Activated B cell treated with CpG ODN at 0.5 μM for 24 hours (primary cell): ENCODE measurements at regions not wholly inside any gene's neighbourhood (a gene's known extent, or its start where the extent isn't known, plus 50 kb on each side); places are given as distances from the start of the nearest gene placed in this dataset.
A peak's percentile ranks its signal among the peaks of the same experiment; 100 is the strongest.

Source experiments
- ATAC-seq: fragments of 200-7000 bp; cut with Tn5 transposase; one replicate; pipeline ENCODE4 v1.10.0; 2021; ENCODE audit warnings: low read depth, mild to moderate bottlenecking, moderate library complexity
- CTCF ChIA-PET: fragments of 350-600 bp; sonication (Branson Sonifier 250); formaldehyde crosslinking; loops from one replicate; lab custom pipeline; 2021; ENCODE audit warnings: antibody characterized with exemption; lab: Charles Lee
- POLR2A ChIA-PET: fragments of 350-600 bp; sonication (Branson Sonifier 250); formaldehyde crosslinking; loops from one replicate; lab custom pipeline; 2021; ENCODE audit warnings: antibody characterized with exemption; lab: Charles Lee
- DNase-seq: peaks from one replicate; pipeline ENCODE4 v3.0.0; 2022
- H3K27ac Mint-ChIP-seq: one replicate; pipeline ENCODE4 v1.8.0; 2020; ENCODE audit warnings: mixed read lengths
- H3K27me3 Mint-ChIP-seq: one replicate; pipeline ENCODE4 v1.8.0; 2021; ENCODE audit warnings: mixed read lengths
- H3K36me3 Mint-ChIP-seq: one replicate; pipeline ENCODE4 v1.8.0; 2021; ENCODE audit warnings: low read depth, mixed read lengths
- H3K4me1 Mint-ChIP-seq: one replicate; pipeline ENCODE4 v1.8.0; 2021; ENCODE audit warnings: mixed read lengths
- H3K4me3 Mint-ChIP-seq: one replicate; pipeline ENCODE4 v1.8.0; 2020; ENCODE audit warnings: mild to moderate bottlenecking, mixed read lengths
- H3K9me3 Mint-ChIP-seq: one replicate; pipeline ENCODE4 v1.8.0; 2020; ENCODE audit warnings: mixed read lengths
- intact Hi-C: fragments of 100-400 bp; cut with micrococcal nuclease; formaldehyde crosslinking; loops from one replicate; pipeline ENCODE4 v1.15.1; 2024
- TF ChIP-seq, protein P1 (sequence below): fragments of 200-600 bp; IDR thresholded peaks from one replicate; pipeline ENCODE4 v1.8.0; 2022; ENCODE audit warnings: antibody characterized with exemption, mild to moderate bottlenecking

DNA sequence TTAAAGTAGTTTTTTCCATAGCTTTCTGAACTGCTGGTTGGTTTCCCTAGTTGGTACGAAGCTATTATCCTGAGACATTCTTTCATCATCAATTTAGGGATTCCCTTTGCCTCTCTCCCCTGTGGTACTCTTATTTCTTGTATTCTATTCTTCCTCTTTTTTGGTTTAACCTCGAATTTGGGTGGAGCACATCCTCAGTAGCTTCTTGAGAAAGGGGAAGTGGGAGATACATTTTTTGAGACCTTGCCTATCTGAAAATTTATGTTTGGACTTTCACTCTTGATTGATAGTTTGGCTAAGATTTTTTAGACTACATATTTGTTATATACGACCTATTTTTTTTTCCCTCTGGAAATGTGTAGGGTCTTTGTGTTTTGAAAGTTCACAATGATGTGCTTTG, 121.7 kb upstream of the ZBED5 start:
- intact Hi-C loops: loop anchor here (2.0 kb wide), 1 partner anchor 33 kb away; no protein-coding TSS in a partner anchor
- peaks cover 3% of the 10 kb centered on the region for H3K36me3 Mint-ChIP-seq
- peak overlapping the region; percentile 68 for H3K27ac Mint-ChIP-seq
- TF ChIP-seq, protein P1, sequence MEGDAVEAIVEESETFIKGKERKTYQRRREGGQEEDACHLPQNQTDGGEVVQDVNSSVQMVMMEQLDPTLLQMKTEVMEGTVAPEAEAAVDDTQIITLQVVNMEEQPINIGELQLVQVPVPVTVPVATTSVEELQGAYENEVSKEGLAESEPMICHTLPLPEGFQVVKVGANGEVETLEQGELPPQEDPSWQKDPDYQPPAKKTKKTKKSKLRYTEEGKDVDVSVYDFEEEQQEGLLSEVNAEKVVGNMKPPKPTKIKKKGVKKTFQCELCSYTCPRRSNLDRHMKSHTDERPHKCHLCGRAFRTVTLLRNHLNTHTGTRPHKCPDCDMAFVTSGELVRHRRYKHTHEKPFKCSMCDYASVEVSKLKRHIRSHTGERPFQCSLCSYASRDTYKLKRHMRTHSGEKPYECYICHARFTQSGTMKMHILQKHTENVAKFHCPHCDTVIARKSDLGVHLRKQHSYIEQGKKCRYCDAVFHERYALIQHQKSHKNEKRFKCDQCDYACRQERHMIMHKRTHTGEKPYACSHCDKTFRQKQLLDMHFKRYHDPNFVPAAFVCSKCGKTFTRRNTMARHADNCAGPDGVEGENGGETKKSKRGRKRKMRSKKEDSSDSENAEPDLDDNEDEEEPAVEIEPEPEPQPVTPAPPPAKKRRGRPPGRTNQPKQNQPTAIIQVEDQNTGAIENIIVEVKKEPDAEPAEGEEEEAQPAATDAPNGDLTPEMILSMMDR: no peak
- ChIA-PET POLR2A (interaction anchor here (0.8 to 1.1 kb wide), 3 partner anchors 33 to 171 kb away, joined by 4 to 5 read pairs (median 4); partner anchors contain the start of genes EIF4G2 and ZBED5), CTCF (interaction anchor here (0.7 to 4.3 kb wide), 4 partner anchors 33 to 101 kb away, joined by 3 to 11 read pairs (median 4); no protein-coding TSS in a partner anchor)
- H3K4me3 Mint-ChIP-seq: peak overlapping the region; percentile 55
- no peaks in the 10 kb centered on the region for H3K27me3 Mint-ChIP-seq
- H3K9me3 Mint-ChIP-seq: peaks cover 15% of the 10 kb centered on the region
- ATAC-seq: peak; percentile 71
- peaks cover 68% of the 10 kb centered on the region for H3K4me1 Mint-ChIP-seq
- DNase-seq: no peak

DNA sequence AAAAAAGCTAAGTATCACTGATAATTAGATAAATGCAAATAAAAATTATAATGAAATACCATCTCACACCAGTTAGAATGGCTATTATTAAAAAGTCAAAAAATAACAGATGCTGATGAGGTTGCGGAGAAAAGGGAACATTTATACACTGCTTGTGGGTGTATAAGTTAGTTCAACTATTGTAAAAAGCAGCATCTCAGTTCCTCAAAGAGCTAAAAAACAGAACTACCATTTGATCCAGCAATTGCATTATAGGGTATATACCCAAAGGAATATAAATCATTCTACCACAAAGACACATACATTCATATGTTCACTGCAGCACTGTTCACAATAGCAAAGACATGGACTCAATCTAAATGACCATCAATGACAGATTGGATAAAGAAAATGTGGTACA, 120.3 kb upstream of the ZBED5 start:
- Mint-ChIP-seq H3K4me1 (peaks cover 73% of the 10 kb centered on the region), H3K9me3 (peaks cover 15% of the 10 kb centered on the region), H3K4me3 (peak overlapping the region; percentile 37), H3K27ac (peak overlapping the region; percentile 74), H3K27me3 (no peaks in the 10 kb centered on the region), H3K36me3 (peaks cover 3% of the 10 kb centered on the region)
- ATAC-seq (peak; percentile 64), DNase-seq (no peak)
- TF ChIP-seq, protein P1: no peak
- CTCF ChIA-PET: interaction anchor here (4.3 kb wide), 1 partner anchor 44 kb away, joined by 11 read pairs; no protein-coding TSS in a partner anchor
- POLR2A ChIA-PET: no interaction called here
- intact Hi-C loops: loop anchor here (2.0 kb wide), 1 partner anchor 35 kb away; no protein-coding TSS in a partner anchor

DNA sequence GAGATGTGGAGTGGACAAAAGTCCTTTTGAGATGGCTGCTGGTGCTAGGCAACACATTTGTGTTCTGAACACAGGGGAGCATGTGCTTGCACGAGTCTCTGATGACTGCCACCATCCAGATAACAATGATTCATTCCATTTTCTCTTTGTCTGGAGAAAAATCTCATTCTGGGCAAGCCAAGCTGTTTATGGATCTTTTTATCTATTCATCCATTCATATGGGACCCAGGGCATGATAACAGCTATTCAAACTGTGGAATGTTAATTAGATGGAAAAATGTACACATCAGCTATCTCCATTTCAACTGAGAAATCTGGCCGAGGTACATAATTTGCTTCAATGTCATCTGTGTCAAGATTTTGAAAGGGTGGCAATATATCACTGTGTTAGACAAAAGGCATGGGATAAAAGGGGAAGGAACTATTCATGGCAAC, 117.5 kb upstream of the ZBED5 start:
- peaks cover 10% of the 10 kb centered on the region for H3K9me3 Mint-ChIP-seq
- TF ChIP-seq, protein P1: no peak
- intact Hi-C loops: no loop called here
- no peak for ATAC-seq
- DNase-seq: no peak
- no peaks in the 10 kb centered on the region for H3K27me3 Mint-ChIP-seq
- no peak overlapping the region for H3K27ac Mint-ChIP-seq
- ChIA-PET CTCF (interaction anchor here (0.9 kb wide), 1 partner anchor 40 kb away, joined by 3 read pairs; no protein-coding TSS in a partner anchor), POLR2A (no interaction called here)
- no peak overlapping the region for H3K4me3 Mint-ChIP-seq
- H3K4me1 Mint-ChIP-seq: peaks cover 49% of the 10 kb centered on the region
- no peaks in the 10 kb centered on the region for H3K36me3 Mint-ChIP-seq

DNA sequence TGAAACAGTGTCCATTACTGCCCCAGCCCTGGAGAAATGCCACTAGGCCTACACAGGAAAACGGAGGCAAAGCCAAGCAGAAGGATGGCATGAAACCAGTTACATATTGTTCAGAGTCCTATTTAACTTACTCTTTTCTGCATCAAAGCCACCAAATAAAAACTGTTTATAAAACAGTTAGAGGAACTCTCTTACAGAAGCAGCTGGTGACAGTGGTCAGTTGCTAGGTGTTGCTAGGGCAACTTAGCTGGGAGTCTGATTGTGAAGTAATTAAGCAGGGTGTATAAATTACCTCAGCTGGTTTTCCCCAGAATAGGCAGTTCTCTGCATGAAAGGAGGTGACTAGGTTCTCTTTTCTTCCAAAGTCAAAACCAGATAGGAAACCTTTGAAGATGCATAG, 115.6 kb upstream of the ZBED5 start:
- Mint-ChIP-seq H3K27ac (no peak overlapping the region), H3K27me3 (no peaks in the 10 kb centered on the region), H3K9me3 (peaks cover 8% of the 10 kb centered on the region), H3K4me3 (no peak overlapping the region), H3K36me3 (no peaks in the 10 kb centered on the region), H3K4me1 (peaks cover 32% of the 10 kb centered on the region)
- TF ChIP-seq, protein P1: no peak
- POLR2A ChIA-PET: no interaction called here
- CTCF ChIA-PET: no interaction called here
- intact Hi-C loops: no loop called here
- ATAC-seq: no peak
- no peak for DNase-seq

DNA sequence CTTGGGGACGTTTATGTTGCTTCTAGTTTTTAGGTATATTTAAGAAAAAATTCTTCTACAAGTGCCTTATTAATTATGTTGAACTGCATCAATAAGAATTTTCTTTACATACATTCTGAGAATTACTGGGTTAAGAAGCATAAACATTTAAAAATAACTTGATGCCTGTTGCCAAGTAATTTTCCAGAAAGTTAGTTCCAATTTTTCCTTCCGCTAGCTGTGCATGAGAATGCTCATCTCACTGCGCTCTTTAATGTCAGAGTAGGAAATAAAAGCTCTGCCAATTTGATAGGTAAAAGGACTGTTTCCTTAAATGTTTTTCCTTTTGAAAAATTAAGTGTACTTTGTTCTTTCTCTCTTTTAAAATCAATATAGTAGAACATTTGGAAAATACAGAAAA, 113.1 kb upstream of the ZBED5 start:
- POLR2A ChIA-PET: no interaction called here
- Mint-ChIP-seq H3K36me3 (no peaks in the 10 kb centered on the region), H3K4me3 (no peak overlapping the region), H3K9me3 (peaks cover 6% of the 10 kb centered on the region), H3K27me3 (no peaks in the 10 kb centered on the region), H3K4me1 (peaks cover 8% of the 10 kb centered on the region), H3K27ac (no peak overlapping the region)
- DNase-seq (no peak), ATAC-seq (no peak)
- CTCF ChIA-PET: no interaction called here
- intact Hi-C loops: no loop called here
- TF ChIP-seq, protein P1: no peak
